ENCODE measurements at regions not wholly inside any gene's neighbourhood (a gene's known extent, or its start where the extent isn't known, plus 50 kb on each side); places are given as distances from the start of the nearest gene placed in this dataset.

GRCh38 chr18:71388148-71388547 lies 1099.3 kb downstream of the SOCS6 start:
- H3K4me3 ChIP-seq (ENCODE audit: low read length in 3 of 3) = no peak overlapping the region
- intact Hi-C loops (cut with DNase I) = no loop called here
- TF ChIP-seq, protein P1, sequence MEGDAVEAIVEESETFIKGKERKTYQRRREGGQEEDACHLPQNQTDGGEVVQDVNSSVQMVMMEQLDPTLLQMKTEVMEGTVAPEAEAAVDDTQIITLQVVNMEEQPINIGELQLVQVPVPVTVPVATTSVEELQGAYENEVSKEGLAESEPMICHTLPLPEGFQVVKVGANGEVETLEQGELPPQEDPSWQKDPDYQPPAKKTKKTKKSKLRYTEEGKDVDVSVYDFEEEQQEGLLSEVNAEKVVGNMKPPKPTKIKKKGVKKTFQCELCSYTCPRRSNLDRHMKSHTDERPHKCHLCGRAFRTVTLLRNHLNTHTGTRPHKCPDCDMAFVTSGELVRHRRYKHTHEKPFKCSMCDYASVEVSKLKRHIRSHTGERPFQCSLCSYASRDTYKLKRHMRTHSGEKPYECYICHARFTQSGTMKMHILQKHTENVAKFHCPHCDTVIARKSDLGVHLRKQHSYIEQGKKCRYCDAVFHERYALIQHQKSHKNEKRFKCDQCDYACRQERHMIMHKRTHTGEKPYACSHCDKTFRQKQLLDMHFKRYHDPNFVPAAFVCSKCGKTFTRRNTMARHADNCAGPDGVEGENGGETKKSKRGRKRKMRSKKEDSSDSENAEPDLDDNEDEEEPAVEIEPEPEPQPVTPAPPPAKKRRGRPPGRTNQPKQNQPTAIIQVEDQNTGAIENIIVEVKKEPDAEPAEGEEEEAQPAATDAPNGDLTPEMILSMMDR (IDR thresholded peaks at IDR 0.05; ENCODE audit: borderline replicate concordance, extremely low read depth, insufficient read depth) = no peak
- H3K9ac ChIP-seq (ENCODE audit: low read length in 3 of 3) = no peak overlapping the region
- H3K4me1 ChIP-seq (ENCODE audit: control insufficient read depth in 2 of 3, insufficient read depth in 2 of 3, low read depth in 1 of 3, low read length in 3 of 3) = no peaks in the 10 kb centered on the region
- FAIRE-seq (no peak), DNase-seq (no peak)
- no peaks in the 10 kb centered on the region for H3K27me3 ChIP-seq (ENCODE audit: control insufficient read depth, insufficient read depth, low read length)
- no peaks in the 10 kb centered on the region for H3K36me3 ChIP-seq (ENCODE audit: control insufficient read depth in 2 of 3, insufficient read depth in 3 of 3, low read length in 3 of 3)
- H3K27ac ChIP-seq (ENCODE audit: low read depth in 2 of 2, low read length in 2 of 2) = no peak overlapping the region
- no peaks in the 10 kb centered on the region for H3K9me3 ChIP-seq (ENCODE audit: control insufficient read depth in 2 of 3, insufficient read depth in 1 of 3, low read length in 3 of 3)

DNA sequence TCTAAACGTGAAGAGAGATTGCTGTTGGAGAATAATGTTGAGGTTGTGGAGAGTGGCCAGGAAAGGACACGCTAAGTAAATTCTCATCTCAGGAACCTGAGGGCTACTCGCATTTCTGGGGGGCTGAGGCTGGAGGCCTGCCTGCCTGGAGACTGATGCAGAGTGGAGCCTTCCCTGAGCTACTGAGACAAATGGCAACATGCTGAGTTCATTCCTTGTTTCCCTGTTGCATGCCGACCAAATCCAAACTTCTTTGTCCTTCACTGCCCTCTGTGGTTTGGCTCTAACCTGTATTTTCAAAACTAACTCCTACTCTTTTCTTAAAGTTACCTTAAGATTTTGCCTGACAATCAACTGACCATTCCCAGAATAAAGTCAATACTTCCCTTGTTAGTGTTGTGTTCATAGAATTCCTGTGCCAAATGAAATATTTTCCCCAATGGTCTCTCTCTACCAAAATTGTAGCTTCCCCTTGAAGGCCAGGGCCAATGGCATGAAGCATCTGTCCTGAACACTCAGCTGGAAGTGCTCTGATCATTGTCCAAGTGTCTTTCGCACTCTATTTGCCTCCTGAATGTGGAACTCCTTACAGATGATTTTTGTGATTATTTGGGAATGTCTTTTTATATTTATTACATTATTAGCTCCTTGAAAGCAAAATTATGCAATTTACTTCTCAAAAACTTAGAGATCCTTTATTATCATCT lies 1085.6 kb downstream of the SOCS6 start:
- TF ChIP-seq, protein P1 (IDR thresholded peaks at IDR 0.05; ENCODE audit: borderline replicate concordance, extremely low read depth, insufficient read depth) = no peak
- no peak overlapping the region for H3K4me3 ChIP-seq (ENCODE audit: low read length in 3 of 3)
- H3K27ac ChIP-seq (ENCODE audit: low read depth in 2 of 2, low read length in 2 of 2) = no peak overlapping the region
- DNase-seq = no peak
- intact Hi-C loops (cut with DNase I) = no loop called here
- FAIRE-seq = no peak
- no peaks in the 10 kb centered on the region for H3K27me3 ChIP-seq (ENCODE audit: control insufficient read depth, insufficient read depth, low read length)
- H3K36me3 ChIP-seq (ENCODE audit: control insufficient read depth in 2 of 3, insufficient read depth in 3 of 3, low read length in 3 of 3) = no peaks in the 10 kb centered on the region
- H3K4me1 ChIP-seq (ENCODE audit: control insufficient read depth in 2 of 3, insufficient read depth in 2 of 3, low read depth in 1 of 3, low read length in 3 of 3) = no peaks in the 10 kb centered on the region
- no peaks in the 10 kb centered on the region for H3K9me3 ChIP-seq (ENCODE audit: control insufficient read depth in 2 of 3, insufficient read depth in 1 of 3, low read length in 3 of 3)
- no peak overlapping the region for H3K9ac ChIP-seq (ENCODE audit: low read length in 3 of 3)

DNA sequence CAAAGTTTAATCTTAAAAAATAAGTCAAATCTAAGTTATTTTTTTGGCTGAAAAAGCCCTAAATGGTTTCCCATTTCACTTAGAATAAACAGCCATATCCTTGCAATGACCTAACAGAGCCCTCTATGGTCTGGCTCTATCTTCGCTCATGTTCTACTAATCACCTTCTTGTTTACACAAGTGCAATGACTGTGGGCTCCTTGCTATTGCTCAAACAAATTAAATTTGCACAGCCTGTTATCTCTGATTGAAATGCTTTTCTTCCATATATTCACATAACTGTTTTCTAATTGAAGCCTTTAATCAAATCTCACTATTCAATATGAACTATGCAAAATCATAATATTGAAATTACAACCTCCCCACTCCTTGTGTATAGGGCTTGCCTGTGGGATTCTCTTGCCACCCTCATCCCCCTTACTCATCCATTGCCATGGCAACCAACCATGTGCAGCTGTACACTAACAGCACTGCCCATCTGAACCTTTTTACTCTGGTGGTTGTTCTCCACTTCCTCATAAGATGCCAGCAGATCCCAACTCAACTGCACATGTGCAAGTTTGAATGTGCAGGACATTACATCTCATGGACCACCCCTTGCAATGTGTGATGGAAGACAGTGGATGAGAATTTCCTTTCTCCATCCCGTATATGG lies 1083.2 kb downstream of the SOCS6 start:
- intact Hi-C loops (cut with DNase I) = no loop called here
- no peak overlapping the region for H3K9ac ChIP-seq (ENCODE audit: low read length in 3 of 3)
- FAIRE-seq = no peak

More for the DNA sequence above, 1083.2 kb downstream of the SOCS6 start:
- no peak overlapping the region for H3K4me3 ChIP-seq (ENCODE audit: low read length in 3 of 3)
- no peaks in the 10 kb centered on the region for H3K27me3 ChIP-seq (ENCODE audit: control insufficient read depth, insufficient read depth, low read length)
- H3K36me3 ChIP-seq (ENCODE audit: control insufficient read depth in 2 of 3, insufficient read depth in 3 of 3, low read length in 3 of 3) = no peaks in the 10 kb centered on the region
- no peaks in the 10 kb centered on the region for H3K4me1 ChIP-seq (ENCODE audit: control insufficient read depth in 2 of 3, insufficient read depth in 2 of 3, low read depth in 1 of 3, low read length in 3 of 3)
- DNase-seq = no peak
- H3K27ac ChIP-seq (ENCODE audit: low read depth in 2 of 2, low read length in 2 of 2) = no peak overlapping the region
- TF ChIP-seq, protein P1 (IDR thresholded peaks at IDR 0.05; ENCODE audit: borderline replicate concordance, extremely low read depth, insufficient read depth) = no peak
- no peaks in the 10 kb centered on the region for H3K9me3 ChIP-seq (ENCODE audit: control insufficient read depth in 2 of 3, insufficient read depth in 1 of 3, low read length in 3 of 3)
